Breast epithelium (tissue), 3 donors: ENCODE measurements at regions not wholly inside any gene's neighbourhood (a gene's known extent, or its start where the extent isn't known, plus 50 kb on each side); places are given as distances from the start of the nearest gene placed in this dataset.

Source experiments
- CTCF ChIP-seq, 3 donors: fragments of 450-650 bp; IDR thresholded peaks; one replicate each; pipeline ENCODE4 v1.5.1; 2016 to 2017; ENCODE audit warnings: antibody characterized with exemption in 3 of 3, mild to moderate bottlenecking in 3 of 3, moderate library complexity in 3 of 3
- POLR2A ChIP-seq: fragments of 450-650 bp; IDR thresholded peaks from one replicate; pipeline ENCODE4 v1.6.1; 2016; ENCODE audit warnings: antibody characterized with exemption, mild to moderate bottlenecking, moderate library complexity
- POLR2AphosphoS5 ChIP-seq, 3 donors: sonication (generic); formaldehyde crosslinking; IDR thresholded peaks; one replicate each; pipeline ENCODE4 v1.6.1; 2017; ENCODE audit warnings: antibody characterized with exemption in 3 of 3

GRCh38 chr6:19004176-19004575 lies 617.0 kb downstream of the RNF144B start:
- TF ChIP-seq CTCF (IDR thresholded peaks at IDR 0.05) (no peak), POLR2AphosphoS5 (IDR thresholded peaks at IDR 0.05) (no peak), POLR2A (no peak)
